Endodermal cell (in vitro differentiated cells): ENCODE measurements at regions not wholly inside any gene's neighbourhood (a gene's known extent, or its start where the extent isn't known, plus 50 kb on each side); places are given as distances from the start of the nearest gene placed in this dataset.

Experiments
- DNase-seq: peaks from one replicate; pipeline ENCODE4 v3.0.0-alpha.2; 2017
- H3K27ac ChIP-seq: 2 replicates; pipeline ENCODE4 v1.5.1; 2013; ENCODE audit warnings: mild to moderate bottlenecking, low read depth, low read length, moderate library complexity
- H3K27me3 ChIP-seq: 2 replicates; pipeline ENCODE4 v1.6.1; 2013; ENCODE audit warnings: mild to moderate bottlenecking, low read length, moderate library complexity; ENCODE audit not compliant: insufficient read depth, control insufficient read depth, poor library complexity, severe bottlenecking
- H3K36me3 ChIP-seq: 2 replicates; pipeline ENCODE4 v1.7.0; 2013; ENCODE audit warnings: mild to moderate bottlenecking, low read length, moderate library complexity; ENCODE audit not compliant: control insufficient read depth, insufficient read depth
- H3K4me1 ChIP-seq: one replicate; pipeline ENCODE4 v1.7.0; 2013; ENCODE audit warnings: low read length; ENCODE audit not compliant: control insufficient read depth, insufficient read depth
- H3K4me3 ChIP-seq: 2 replicates; pipeline ENCODE4 v1.5.1; 2013; ENCODE audit warnings: mild to moderate bottlenecking, low read length, moderate library complexity
- H3K9ac ChIP-seq: 2 replicates; pipeline ENCODE4 v1.6.1; 2013; ENCODE audit warnings: mild to moderate bottlenecking, low read length, moderate library complexity; ENCODE audit not compliant: poor library complexity, severe bottlenecking; ENCODE audit errors: extremely low read depth
- H3K9me3 ChIP-seq: 2 replicates; pipeline ENCODE4 v1.6.1; 2013; ENCODE audit warnings: mild to moderate bottlenecking, low read length, moderate library complexity; ENCODE audit not compliant: control insufficient read depth
- H3K27ac Mint-ChIP-seq: 2 replicates; pipeline ENCODE4 v1.8.0; 2020; ENCODE audit warnings: mixed read lengths
- H3K27me3 Mint-ChIP-seq: 2 replicates; pipeline ENCODE4 v1.8.0; 2021; ENCODE audit warnings: mild to moderate bottlenecking, mixed read lengths; ENCODE audit not compliant: insufficient read depth
- H3K36me3 Mint-ChIP-seq: 2 replicates; pipeline ENCODE4 v1.8.0; 2020; ENCODE audit warnings: low read depth, mixed read lengths
- H3K4me1 Mint-ChIP-seq: 2 replicates; pipeline ENCODE4 v1.8.0; 2020; ENCODE audit warnings: mixed read lengths
- H3K4me3 Mint-ChIP-seq: 2 replicates; pipeline ENCODE4 v1.8.0; 2020; ENCODE audit warnings: mild to moderate bottlenecking, moderate library complexity, mixed read lengths
- H3K9me3 Mint-ChIP-seq: 2 replicates; pipeline ENCODE4 v1.8.0; 2020; ENCODE audit warnings: mild to moderate bottlenecking, mixed read lengths
- CTCF ChIP-seq: fragments of 200-600 bp; sonication (generic); conservative IDR thresholded peaks from 2 replicates; pipeline ENCODE4 v1.5.0; 2021; ENCODE audit warnings: antibody characterized with exemption, mild to moderate bottlenecking
- WGBS, 2 experiments: methylation state at CpG; one replicate each; pipeline versions ENCODE4 v1.1.5 to v1.1.7; 2013; ENCODE audit warnings: missing lambda C conversion rate in 2 of 2, mixed read lengths in 1 of 2; ENCODE audit not compliant: insufficient coverage in 1 of 2, insufficient read length in 1 of 2; 5-methylcytosine and 5-hydroxymethylcytosine counted together

GRCh38 chr4:135197641-135198040 lies 996.1 kb upstream of the PABPC4L start:
- TF ChIP-seq CTCF = no peak
- no peak for DNase-seq
- Mint-ChIP-seq H3K9me3 (no peaks in the 10 kb centered on the region), H3K36me3 (no peaks in the 10 kb centered on the region), H3K4me3 (no peak overlapping the region), H3K4me1 (no peaks in the 10 kb centered on the region), H3K27me3 (no peaks in the 10 kb centered on the region), H3K27ac (no peak overlapping the region)
- 73% methylated on average over 1 of the region's 1 CpG; no CpG with 5 or more reads in 1 of the 2 experiments for WGBS, 2 experiments
- no peaks in the 10 kb centered on the region for H3K36me3 ChIP-seq
- no peaks in the 10 kb centered on the region for H3K4me1 ChIP-seq
- H3K27me3 ChIP-seq = no peaks in the 10 kb centered on the region
- no peak overlapping the region for H3K27ac ChIP-seq
- H3K9ac ChIP-seq = no peak overlapping the region
- no peaks in the 10 kb centered on the region for H3K9me3 ChIP-seq
- H3K4me3 ChIP-seq = no peak overlapping the region

GRCh38 chr4:135194477-135194876 lies 992.9 kb upstream of the PABPC4L start:
- H3K4me1 Mint-ChIP-seq = no peaks in the 10 kb centered on the region
- 95 to 100% methylated on average over 1 of the region's 1 CpG for WGBS, 2 experiments

GRCh38 chr4:135192751-135193535 lies 991.4 kb upstream of the PABPC4L start:
- no peak for DNase-seq
- no peaks in the 10 kb centered on the region for H3K36me3 Mint-ChIP-seq
- H3K4me3 Mint-ChIP-seq = no peak overlapping the region
- no peaks in the 10 kb centered on the region for H3K27me3 Mint-ChIP-seq
- no peaks in the 10 kb centered on the region for H3K27me3 ChIP-seq
- H3K27ac Mint-ChIP-seq = no peak overlapping the region
- no peaks in the 10 kb centered on the region for H3K36me3 ChIP-seq
- no peaks in the 10 kb centered on the region for H3K4me1 ChIP-seq
- no peaks in the 10 kb centered on the region for H3K4me1 Mint-ChIP-seq
- WGBS, 2 experiments = 87 to 93% methylated on average over 2 of the region's 2 CpGs
- no peak overlapping the region for H3K9ac ChIP-seq
- H3K27ac ChIP-seq = no peak overlapping the region
- H3K9me3 Mint-ChIP-seq = no peaks in the 10 kb centered on the region
- no peaks in the 10 kb centered on the region for H3K9me3 ChIP-seq
- TF ChIP-seq CTCF = no peak
- no peak overlapping the region for H3K4me3 ChIP-seq

More at GRCh38 chr4:135194477-135194876, 992.9 kb upstream of the PABPC4L start:
- no peak for TF ChIP-seq CTCF
- no peaks in the 10 kb centered on the region for H3K27me3 Mint-ChIP-seq
- no peaks in the 10 kb centered on the region for H3K36me3 ChIP-seq
- no peak overlapping the region for H3K9ac ChIP-seq
- no peak overlapping the region for H3K27ac ChIP-seq
- H3K4me1 ChIP-seq = no peaks in the 10 kb centered on the region
- no peaks in the 10 kb centered on the region for H3K9me3 Mint-ChIP-seq
- no peaks in the 10 kb centered on the region for H3K36me3 Mint-ChIP-seq
- no peaks in the 10 kb centered on the region for H3K9me3 ChIP-seq
- no peak for DNase-seq
- no peak overlapping the region for H3K4me3 Mint-ChIP-seq
- H3K4me3 ChIP-seq = no peak overlapping the region
- H3K27ac Mint-ChIP-seq = no peak overlapping the region
- H3K27me3 ChIP-seq = no peaks in the 10 kb centered on the region
